H1 (cell line): ENCODE measurements at regions not wholly inside any gene's neighbourhood (a gene's known extent, or its start where the extent isn't known, plus 50 kb on each side); places are given as distances from the start of the nearest gene placed in this dataset.

ENCODE experiments used
- CTCF ChIA-PET: fragments of 300-600 bp; sonication (Branson Sonifier 250); formaldehyde crosslinking; loops from one replicate; lab custom pipeline; 2021; ENCODE audit not compliant: partially characterized antibody; lab: Charles Lee
- POLR2A ChIA-PET: fragments of 300-600 bp; sonication (Branson Sonifier 250); formaldehyde crosslinking; loops from one replicate; lab custom pipeline; 2021; ENCODE audit warnings: inconsistent platforms; ENCODE audit not compliant: partially characterized antibody; lab: Charles Lee
- DNase-seq, 2 experiments: peaks; one replicate each; pipeline versions ENCODE4 v3.0.0 to v3.0.0-alpha.2; 2010 to 2022; ENCODE audit warnings: low spot score in 2 of 2, low read depth in 1 of 2, mixed read lengths in 1 of 2
- FAIRE-seq: peaks from 2 replicates; lab custom pipeline; 2011; peaks lifted over from hg19 to GRCh38; lab: Jason Lieb, UNC
- H2AFZ ChIP-seq: 2 replicates; pipeline ENCODE4 v1.8.1; 2012; ENCODE audit warnings: low read length, inconsistent platforms
- H2AK5ac ChIP-seq: 2 replicates; pipeline ENCODE4 v1.6.1; 2013; ENCODE audit warnings: low read depth, low read length
- H2BK120ac ChIP-seq: replicated peaks from 2 replicates; pipeline ENCODE3; 2013; ENCODE audit warnings: low read depth, low read length, inconsistent platforms
- H2BK12ac ChIP-seq: 2 replicates; pipeline ENCODE4 v1.6.1; 2013; ENCODE audit warnings: low read depth, low read length
- H2BK15ac ChIP-seq: 2 replicates; pipeline ENCODE4 v1.6.1; 2013; ENCODE audit warnings: low read length
- H2BK20ac ChIP-seq: 2 replicates; pipeline ENCODE4 v1.6.1; 2013; ENCODE audit warnings: low read length
- H2BK5ac ChIP-seq: 2 replicates; pipeline ENCODE4 v1.6.1; 2013; ENCODE audit warnings: low read depth, low read length
- H3K14ac ChIP-seq: 2 replicates; pipeline ENCODE4 v1.6.1; 2013; ENCODE audit warnings: inconsistent platforms; ENCODE audit not compliant: insufficient read length
- H3K18ac ChIP-seq: 2 replicates; pipeline ENCODE4 v1.6.1; 2013; ENCODE audit warnings: low read length; ENCODE audit errors: extremely low read depth
- H3K23ac ChIP-seq: 2 replicates; pipeline ENCODE4 v1.6.1; 2013; ENCODE audit warnings: inconsistent platforms; ENCODE audit not compliant: insufficient read length
- H3K23me2 ChIP-seq: 2 replicates; pipeline ENCODE4 v1.6.1; 2013; ENCODE audit warnings: low read depth, low read length
- H3K27ac ChIP-seq: 2 replicates; pipeline ENCODE4 v1.6.1; 2011; ENCODE audit warnings: low read depth, low read length, inconsistent platforms
- H3K27me3 ChIP-seq, 4 experiments: replicated peaks in 1 of 4; 1 replicate in 1 of 4; 2 replicates in 3 of 4; pipeline versions ENCODE4 v1.6.1 to v1.8.1; 2011 to 2013; ENCODE audit warnings: low read length in 3 of 4, mild to moderate bottlenecking in 3 of 4, inconsistent platforms in 2 of 4, mixed read lengths in 2 of 4, moderate library complexity in 1 of 4; ENCODE audit not compliant: control insufficient read depth in 3 of 4, insufficient read depth in 3 of 4; ENCODE audit errors: extremely low read depth in 1 of 4
- H3K36me3 ChIP-seq, 4 experiments: 2 replicates each; pipeline versions ENCODE4 v1.6.1 to v1.8.1; 2011 to 2013; ENCODE audit warnings: mild to moderate bottlenecking in 4 of 4, low read length in 3 of 4, moderate library complexity in 2 of 4, control low read depth in 1 of 4, inconsistent platforms in 1 of 4; ENCODE audit not compliant: insufficient read depth in 4 of 4, control insufficient read depth in 2 of 4
- H3K4ac ChIP-seq: replicated peaks from 2 replicates; pipeline ENCODE3; 2013; ENCODE audit warnings: low read length, low read depth, mixed read lengths, inconsistent platforms; ENCODE audit not compliant: insufficient read length
- H3K4me1 ChIP-seq, 4 experiments: replicated peaks in 1 of 4; 1 replicate in 1 of 4; 2 replicates in 3 of 4; pipeline versions ENCODE4 v1.6.1 to v1.8.1; 2011 to 2013; ENCODE audit warnings: low read length in 3 of 4, inconsistent platforms in 2 of 4, mixed read lengths in 1 of 4; ENCODE audit not compliant: insufficient read depth in 4 of 4, control insufficient read depth in 3 of 4
- H3K4me2 ChIP-seq, 2 experiments: 2 replicates each; pipeline versions ENCODE4 v1.6.1 to v1.8.1; 2011 to 2013; ENCODE audit warnings: low read depth in 2 of 2, low read length in 2 of 2, control low read depth in 1 of 2, inconsistent platforms in 1 of 2, mild to moderate bottlenecking in 1 of 2; ENCODE audit not compliant: insufficient read depth in 1 of 2
- H3K4me3 ChIP-seq, 4 experiments: fragments of 200-600, 300-600 bp in 1 of 4; sonication (generic), shearing (Covaris generic), sonication (Bioruptor Twin) in 1 of 4; 2 replicates each; pipeline versions ENCODE4 v1.5.1 to v1.8.1; 2011 to 2016; ENCODE audit warnings: low read length in 4 of 4, low read depth in 3 of 4, control low read depth in 2 of 4, inconsistent platforms in 2 of 4, mild to moderate bottlenecking in 2 of 4, mixed read lengths in 1 of 4, moderate library complexity in 1 of 4; ENCODE audit not compliant: insufficient read depth in 2 of 4; ENCODE audit errors: extremely low read depth in 1 of 4
- H3K56ac ChIP-seq: replicated peaks from 2 replicates; pipeline ENCODE3; 2013; ENCODE audit warnings: low read depth, mild to moderate bottlenecking, mixed read lengths, low read length, inconsistent platforms; ENCODE audit not compliant: insufficient read length
- H3K79me1 ChIP-seq: 2 replicates; pipeline ENCODE4 v1.6.1; 2013; ENCODE audit warnings: low read depth, low read length, control low read depth
- H3K79me2 ChIP-seq, 2 experiments: 2 replicates each; pipeline versions ENCODE4 v1.6.1 to v1.8.1; 2012 to 2013; ENCODE audit warnings: low read length in 2 of 2, mild to moderate bottlenecking in 2 of 2, inconsistent platforms in 1 of 2; ENCODE audit not compliant: insufficient read depth in 2 of 2, control insufficient read depth in 1 of 2
- H3K9ac ChIP-seq, 4 experiments: replicated peaks in 1 of 4; 1 replicate in 1 of 4; 2 replicates in 3 of 4; pipeline versions ENCODE4 v1.6.1 to v1.8.1; 2011 to 2013; ENCODE audit warnings: low read depth in 3 of 4, low read length in 3 of 4, control low read depth in 2 of 4, mild to moderate bottlenecking in 2 of 4, moderate library complexity in 2 of 4, inconsistent platforms in 1 of 4; ENCODE audit errors: extremely low read depth in 1 of 4
- H3K9me3 ChIP-seq, 2 experiments: 2 replicates each; pipeline versions ENCODE4 v1.6.1 to v1.8.1; 2012 to 2013; ENCODE audit warnings: mild to moderate bottlenecking in 2 of 2, moderate library complexity in 2 of 2, control low read depth in 1 of 2, inconsistent platforms in 1 of 2, low read depth in 1 of 2, low read length in 1 of 2, mixed read lengths in 1 of 2; ENCODE audit not compliant: insufficient read depth in 2 of 2
- H4K20me1 ChIP-seq, 2 experiments: replicated peaks in 1 of 2; 2 replicates each; pipeline versions ENCODE3 to v1.8.1; 2011 to 2013; ENCODE audit warnings: inconsistent platforms in 2 of 2, low read length in 2 of 2, mild to moderate bottlenecking in 1 of 2; ENCODE audit not compliant: insufficient read depth in 2 of 2, control insufficient read depth in 1 of 2
- H4K5ac ChIP-seq: 2 replicates; pipeline ENCODE4 v1.6.1; 2013; ENCODE audit warnings: low read length, low read depth, mixed read lengths, inconsistent platforms; ENCODE audit not compliant: insufficient read length
- H4K8ac ChIP-seq: 2 replicates; pipeline ENCODE4 v1.8.0; 2013; ENCODE audit warnings: mild to moderate bottlenecking, moderate library complexity, low read length, inconsistent platforms; ENCODE audit not compliant: insufficient read depth; ENCODE audit errors: extremely low read depth
- H4K91ac ChIP-seq: replicated peaks from 2 replicates; pipeline ENCODE3; 2013; ENCODE audit warnings: low read length, mixed read lengths, inconsistent platforms; ENCODE audit not compliant: insufficient read length
- BRCA1 ChIP-seq: IDR thresholded peaks from 2 replicates; pipeline ENCODE4 v1.6.1; 2012; ENCODE audit warnings: low read depth, low read length, improper control_type of control experiment
- CREB1 ChIP-seq: IDR thresholded peaks from 2 replicates; pipeline ENCODE4 v1.6.1; 2012; ENCODE audit warnings: inconsistent platforms
- GABPA ChIP-seq: IDR thresholded peaks from 2 replicates; pipeline ENCODE4 v1.6.1; 2011; ENCODE audit warnings: mild to moderate bottlenecking, low read length, moderate library complexity, borderline replicate concordance; ENCODE audit not compliant: insufficient read depth
- JUND ChIP-seq: IDR thresholded peaks from 2 replicates; pipeline ENCODE4 v1.6.1; 2011; ENCODE audit warnings: mild to moderate bottlenecking, improper control_type of control experiment, low read length
- SAP30 ChIP-seq: fragments of 300-600 bp; sonication (generic); IDR thresholded peaks from 2 replicates; pipeline ENCODE4 v1.7.1; 2012; ENCODE audit warnings: low read length, moderate library complexity, mild to moderate bottlenecking, inconsistent platforms; ENCODE audit not compliant: insufficient read depth, insufficient replicate concordance
- WGBS, 2 experiments: shearing (Covaris generic) in 1 of 2; methylation state at CpG; one replicate each; pipeline versions ENCODE4 v1.1.6 to v1.1.7; 2013 to 2015; ENCODE audit warnings: low lambda C conversion rate in 2 of 2, mixed read lengths in 2 of 2, inconsistent platforms in 1 of 2, low coverage in 1 of 2, missing lambda C conversion rate in 1 of 2; ENCODE audit not compliant: insufficient replicate concordance in 2 of 2, insufficient coverage in 1 of 2, insufficient read length in 1 of 2; ENCODE audit errors: extremely low coverage in 1 of 2, missing lambda C conversion rate in 1 of 2; 5-methylcytosine and 5-hydroxymethylcytosine counted together

DNA sequence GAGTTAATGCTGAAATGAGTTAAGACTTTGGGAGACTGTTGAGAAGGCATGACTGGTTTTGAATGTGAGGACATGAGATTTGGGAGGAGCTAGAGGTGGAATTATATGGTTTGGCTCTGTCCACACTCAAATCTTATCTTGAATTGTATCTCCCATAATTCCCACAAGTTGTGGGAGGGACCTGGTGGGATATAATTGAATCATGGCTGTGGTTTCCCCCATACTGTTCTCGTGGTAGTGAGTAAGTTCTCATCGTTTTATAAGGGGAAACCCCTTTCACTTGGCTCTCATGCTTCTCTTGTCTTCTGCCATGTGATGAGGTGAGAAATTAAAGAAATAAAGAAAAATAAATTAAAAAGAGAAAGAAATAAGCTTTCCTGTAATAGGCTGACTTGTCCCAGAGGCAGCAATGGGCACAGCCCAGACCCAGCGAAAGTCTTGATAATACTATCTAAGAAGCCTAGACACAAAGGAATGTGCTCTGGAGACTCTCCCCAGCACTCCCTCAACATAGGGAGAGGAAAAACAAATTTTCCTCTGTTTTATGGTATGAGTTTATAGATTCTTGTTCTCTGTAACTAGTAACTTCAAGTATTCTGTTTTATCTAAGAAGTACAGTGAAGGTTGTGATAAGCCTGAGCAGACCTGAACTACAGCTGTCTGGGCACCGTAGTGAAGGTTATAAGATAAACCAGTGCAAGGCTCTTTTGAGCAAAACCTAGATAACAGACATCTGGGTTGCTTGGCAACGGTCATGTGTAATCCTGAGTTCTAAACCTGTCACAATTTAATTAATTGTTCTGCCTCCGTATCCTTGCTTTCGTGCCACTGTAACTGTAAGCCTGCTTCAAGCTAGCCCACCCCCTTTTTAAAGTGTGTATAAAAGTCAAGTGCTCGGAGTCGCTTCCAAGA lies 88.9 kb upstream of the ECI2 start:
- no peak overlapping the region for H4K91ac ChIP-seq
- H3K4ac ChIP-seq = no peak overlapping the region
- no peaks in the 10 kb centered on the region for H3K79me1 ChIP-seq
- H3K4me1 ChIP-seq = 0 out of 7 replicates have a peak, but pooled peaks cover 0 to 3% (median 0%) of the 10 kb centered on the region in 4 experiments
- no peak overlapping the region for H2AK5ac ChIP-seq
- no peak overlapping the region for H2BK12ac ChIP-seq
- no peak for FAIRE-seq
- no peak overlapping the region for H2BK5ac ChIP-seq
- no peaks in the 10 kb centered on the region for H4K20me1 ChIP-seq
- no peak overlapping the region for H2BK15ac ChIP-seq
- TF ChIP-seq GABPA = no peak
- TF ChIP-seq CREB1 = no peak
- TF ChIP-seq BRCA1 = no peak
- TF ChIP-seq JUND = no peak
- TF ChIP-seq SAP30 = no peak
- no peak for DNase-seq
- H3K36me3 ChIP-seq = no peaks in the 10 kb centered on the region
- no peaks in the 10 kb centered on the region for H3K27me3 ChIP-seq
- ChIA-PET POLR2A (no interaction called here), CTCF (interaction anchor here (0.6 to 1.8 kb wide), 6 partner anchors 12 to 945 kb away, joined by 3 to 6 read pairs (median 4); no protein-coding TSS in a partner anchor)
- H4K5ac ChIP-seq = no peak overlapping the region
- H3K14ac ChIP-seq = no peak overlapping the region
- no peak overlapping the region for H3K27ac ChIP-seq
- no peak overlapping the region for H3K56ac ChIP-seq
- no peaks in the 10 kb centered on the region for H3K23me2 ChIP-seq
- H3K79me2 ChIP-seq = no peaks in the 10 kb centered on the region
- H3K4me3 ChIP-seq = no peak overlapping the region
- no peak overlapping the region for H2BK20ac ChIP-seq
- H2AFZ ChIP-seq = no peak overlapping the region
- H2BK120ac ChIP-seq = no peak overlapping the region
- no peak overlapping the region for H3K9ac ChIP-seq
- H4K8ac ChIP-seq = no peak overlapping the region
- no peak overlapping the region for H3K4me2 ChIP-seq
- WGBS, 2 experiments = 79% methylated on average over 9 of the region's 9 CpGs; no CpG with 5 or more reads in 1 of the 2 experiments
- H3K18ac ChIP-seq = no peak overlapping the region
- H3K9me3 ChIP-seq = no peaks in the 10 kb centered on the region
- no peak overlapping the region for H3K23ac ChIP-seq
